Smooth muscle cell (in vitro differentiated cells): ENCODE measurements at regions not wholly inside any gene's neighbourhood (a gene's known extent, or its start where the extent isn't known, plus 50 kb on each side); places are given as distances from the start of the nearest gene placed in this dataset.

Experiments
- DNase-seq: peaks from one replicate; lab custom pipeline; 2025; ENCODE audit not compliant: unreplicated experiment; lab: John Stamatoyannopoulos, UW
- H2AFZ ChIP-seq: fragments of 200-600 bp; sonication (generic); 2 replicates; pipeline ENCODE4 v1.6.0; 2016; ENCODE audit warnings: antibody characterized with exemption, low read depth, mild to moderate bottlenecking
- H3F3A ChIP-seq: fragments of 200-600 bp; sonication (generic); 2 replicates; pipeline ENCODE4 v1.6.0; 2017; ENCODE audit warnings: antibody characterized with exemption, low read depth
- H3K27ac ChIP-seq: fragments of 200-600 bp; sonication (generic); 2 replicates; pipeline ENCODE4 v1.5.1; 2016; ENCODE audit warnings: low read depth, mild to moderate bottlenecking
- H3K27me3 ChIP-seq: fragments of 200-600 bp; sonication (generic); 2 replicates; pipeline ENCODE4 v1.6.1; 2016; ENCODE audit warnings: low read depth, mild to moderate bottlenecking
- H3K36me3 ChIP-seq: fragments of 200-600 bp; sonication (generic); 2 replicates; pipeline ENCODE4 v1.5.1; 2016; ENCODE audit warnings: low read depth
- H3K4me1 ChIP-seq: fragments of 200-600 bp; sonication (generic); 2 replicates; pipeline ENCODE4 v1.5.1; 2016; ENCODE audit warnings: low read depth
- H3K4me2 ChIP-seq: fragments of 200-600 bp; sonication (generic); 2 replicates; pipeline ENCODE4 v1.6.0; 2016; ENCODE audit warnings: mild to moderate bottlenecking
- H3K4me3 ChIP-seq: fragments of 200-600 bp; sonication (generic); 2 replicates; pipeline ENCODE4 v1.5.1; 2016; ENCODE audit warnings: mild to moderate bottlenecking
- H3K79me2 ChIP-seq: fragments of 200-600 bp; sonication (generic); 2 replicates; pipeline ENCODE4 v1.6.0; 2016; ENCODE audit warnings: low read depth, mild to moderate bottlenecking
- H3K9ac ChIP-seq: fragments of 200-600 bp; sonication (generic); 2 replicates; pipeline ENCODE4 v1.6.0; 2016; ENCODE audit warnings: low read depth
- H3K9me3 ChIP-seq: fragments of 200-600 bp; sonication (generic); replicated peaks from 2 replicates; pipeline ENCODE4 v1.5.1; 2016; ENCODE audit warnings: low read depth
- H4K20me1 ChIP-seq: fragments of 200-600 bp; sonication (generic); 2 replicates; pipeline ENCODE4 v1.6.0; 2016; ENCODE audit warnings: low read depth
- WGBS: methylation state at CpG from one replicate; pipeline ENCODE4 v1.1.7; 2016; ENCODE audit warnings: low lambda C conversion rate; 5-methylcytosine and 5-hydroxymethylcytosine counted together
- TF ChIP-seq, protein P1 (sequence below): fragments of 200-600 bp; sonication (generic); IDR thresholded peaks from 2 replicates; pipeline ENCODE4 v1.5.1; 2017; ENCODE audit warnings: borderline replicate concordance, mild to moderate bottlenecking, antibody characterized with exemption; ENCODE audit not compliant: insufficient read depth, poor library complexity, severe bottlenecking

DNA sequence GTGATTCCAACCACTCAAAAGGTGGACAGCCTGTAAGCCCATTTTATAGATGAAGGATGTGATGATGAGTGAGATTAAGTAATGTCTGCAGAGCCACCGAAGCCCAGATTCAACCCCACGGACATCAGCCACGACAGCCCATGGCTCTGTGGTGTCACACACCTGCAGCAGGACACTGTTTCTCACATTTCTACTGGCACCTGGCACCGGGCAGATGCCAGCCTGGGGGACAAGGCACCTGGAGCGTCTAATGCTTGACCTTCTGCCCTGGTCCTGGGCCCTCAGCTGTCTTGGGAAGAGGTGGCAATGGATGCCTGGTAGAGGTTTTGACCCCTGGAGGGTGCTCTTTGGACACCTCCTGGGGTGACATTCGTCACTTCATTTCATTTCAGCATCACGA is 176.3 kb downstream of the ANAPC1 start:
- Histone ChIP-seq H4K20me1 (no peaks in the 10 kb centered on the region), H3K27me3 (no peaks in the 10 kb centered on the region), H3K27ac (no peak overlapping the region), H3K36me3 (no peaks in the 10 kb centered on the region), H3K79me2 (no peaks in the 10 kb centered on the region), H3F3A (peaks cover 9% of the 10 kb centered on the region), H3K9ac (no peak overlapping the region), H3K9me3 (no peaks in the 10 kb centered on the region), H3K4me3 (no peak overlapping the region), H3K4me2 (no peak overlapping the region), H3K4me1 (peaks cover 27% of the 10 kb centered on the region), H2AFZ (no peak overlapping the region)
- DNase-seq, result no peak
- 94% methylated on average over 7 of the region's 7 CpGs for WGBS
- TF ChIP-seq, protein P1, sequence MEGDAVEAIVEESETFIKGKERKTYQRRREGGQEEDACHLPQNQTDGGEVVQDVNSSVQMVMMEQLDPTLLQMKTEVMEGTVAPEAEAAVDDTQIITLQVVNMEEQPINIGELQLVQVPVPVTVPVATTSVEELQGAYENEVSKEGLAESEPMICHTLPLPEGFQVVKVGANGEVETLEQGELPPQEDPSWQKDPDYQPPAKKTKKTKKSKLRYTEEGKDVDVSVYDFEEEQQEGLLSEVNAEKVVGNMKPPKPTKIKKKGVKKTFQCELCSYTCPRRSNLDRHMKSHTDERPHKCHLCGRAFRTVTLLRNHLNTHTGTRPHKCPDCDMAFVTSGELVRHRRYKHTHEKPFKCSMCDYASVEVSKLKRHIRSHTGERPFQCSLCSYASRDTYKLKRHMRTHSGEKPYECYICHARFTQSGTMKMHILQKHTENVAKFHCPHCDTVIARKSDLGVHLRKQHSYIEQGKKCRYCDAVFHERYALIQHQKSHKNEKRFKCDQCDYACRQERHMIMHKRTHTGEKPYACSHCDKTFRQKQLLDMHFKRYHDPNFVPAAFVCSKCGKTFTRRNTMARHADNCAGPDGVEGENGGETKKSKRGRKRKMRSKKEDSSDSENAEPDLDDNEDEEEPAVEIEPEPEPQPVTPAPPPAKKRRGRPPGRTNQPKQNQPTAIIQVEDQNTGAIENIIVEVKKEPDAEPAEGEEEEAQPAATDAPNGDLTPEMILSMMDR, result no peak

DNA sequence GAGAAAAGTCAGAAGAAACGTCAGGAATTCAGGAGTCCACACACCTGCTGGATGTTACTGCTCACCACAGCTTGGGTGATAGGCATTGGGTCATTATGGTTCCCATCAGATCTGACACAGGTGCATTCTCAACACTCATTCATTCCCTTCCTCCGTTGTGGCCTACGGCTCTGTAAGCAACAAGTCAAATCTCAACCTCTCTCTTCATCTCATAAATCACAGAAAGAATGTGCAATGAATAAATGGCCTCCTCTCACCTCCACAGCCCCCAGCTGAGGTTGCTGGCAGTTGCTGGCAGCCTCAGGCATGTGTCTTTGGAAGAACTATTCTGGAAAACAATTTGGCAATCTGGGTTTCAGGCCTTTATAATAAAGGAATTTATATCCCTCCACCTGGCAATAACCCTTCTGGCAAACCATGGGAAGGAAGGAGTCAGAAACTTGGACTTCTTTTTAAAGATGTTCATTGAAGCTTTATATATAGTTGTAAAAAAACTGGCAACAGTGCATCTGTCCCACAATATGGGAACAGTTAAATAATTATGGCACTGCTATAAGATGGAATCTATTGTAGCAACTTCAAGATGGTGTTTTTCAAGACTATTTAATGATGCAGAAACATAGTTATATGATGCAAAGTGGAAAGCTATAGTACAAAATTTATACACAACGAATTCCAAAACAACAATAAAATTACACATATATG is 175.4 kb downstream of the ANAPC1 start:
- peaks cover 9% of the 10 kb centered on the region for H3F3A ChIP-seq
- H3K27ac ChIP-seq, result no peak overlapping the region
- 77% methylated on average over 4 of the region's 4 CpGs for WGBS
- no peak for DNase-seq
- no peaks in the 10 kb centered on the region for H3K36me3 ChIP-seq
- peaks cover 24% of the 10 kb centered on the region for H3K4me1 ChIP-seq
- H3K79me2 ChIP-seq, result no peaks in the 10 kb centered on the region
- no peak overlapping the region for H3K4me3 ChIP-seq
- H3K27me3 ChIP-seq, result no peaks in the 10 kb centered on the region
- no peak overlapping the region for H3K4me2 ChIP-seq
- no peaks in the 10 kb centered on the region for H4K20me1 ChIP-seq
- TF ChIP-seq, protein P1, result no peak
- H3K9ac ChIP-seq, result no peak overlapping the region
- H2AFZ ChIP-seq, result no peak overlapping the region
- H3K9me3 ChIP-seq, result no peaks in the 10 kb centered on the region

DNA sequence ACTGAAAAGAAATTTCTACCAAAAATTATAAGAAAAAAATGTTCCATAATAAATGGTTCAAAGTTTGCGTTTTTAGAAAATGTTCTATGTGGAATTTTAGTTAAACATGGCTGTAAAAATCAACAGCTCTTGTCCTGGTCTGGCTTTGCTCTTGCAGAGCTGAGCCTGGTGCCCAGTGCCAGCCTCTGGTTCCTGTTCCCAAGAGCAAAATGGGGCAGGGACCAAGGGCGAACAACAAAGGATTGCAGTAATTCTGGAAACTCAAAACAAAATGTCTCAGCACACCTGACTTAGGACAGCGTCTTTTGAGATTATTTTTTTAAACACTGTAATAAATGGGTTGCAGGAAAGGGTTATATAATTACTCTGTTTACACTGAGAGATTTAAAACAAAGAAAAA is 174.7 kb downstream of the ANAPC1 start:
- Histone ChIP-seq H3K4me3 (no peak overlapping the region), H3K27me3 (no peaks in the 10 kb centered on the region), H3K4me1 (peaks cover 18% of the 10 kb centered on the region), H3K27ac (no peak overlapping the region), H4K20me1 (no peaks in the 10 kb centered on the region), H3K4me2 (no peak overlapping the region), H3F3A (peaks cover 9% of the 10 kb centered on the region), H3K79me2 (no peaks in the 10 kb centered on the region), H3K9me3 (no peaks in the 10 kb centered on the region), H3K36me3 (no peaks in the 10 kb centered on the region), H3K9ac (no peak overlapping the region), H2AFZ (no peak overlapping the region)
- TF ChIP-seq, protein P1, result no peak
- DNase-seq, result no peak
- 93% methylated on average over 3 of the region's 3 CpGs for WGBS

DNA sequence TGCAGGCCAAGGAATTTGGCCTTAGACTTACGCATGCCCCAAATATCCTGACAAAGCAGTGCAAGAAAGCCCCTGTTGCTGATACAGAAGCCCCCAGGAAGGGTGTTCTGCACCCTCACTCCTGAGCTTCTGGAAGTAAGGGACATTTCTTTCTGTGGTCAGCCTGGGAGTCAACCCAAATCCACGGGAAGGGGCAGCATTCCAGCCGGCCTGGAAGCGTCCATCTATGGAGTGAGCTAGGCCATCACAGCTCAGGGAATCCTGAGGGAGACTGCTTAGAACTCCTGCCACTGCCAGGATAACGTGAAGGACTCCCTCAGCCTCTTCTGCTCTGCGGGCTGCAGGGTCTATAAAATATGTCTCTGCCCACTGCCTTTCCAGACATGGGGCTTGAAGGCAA is 173.9 kb downstream of the ANAPC1 start:
- H4K20me1 ChIP-seq, result no peaks in the 10 kb centered on the region
- H3K27ac ChIP-seq, result no peak overlapping the region
- no peak overlapping the region for H3K9ac ChIP-seq
- no peak for DNase-seq
- WGBS, result 70% methylated on average over 6 of the region's 6 CpGs
- no peaks in the 10 kb centered on the region for H3K27me3 ChIP-seq
- TF ChIP-seq, protein P1, result no peak
- no peak overlapping the region for H3K4me2 ChIP-seq
- H3K4me3 ChIP-seq, result no peak overlapping the region
- H3K36me3 ChIP-seq, result no peaks in the 10 kb centered on the region
- H3K9me3 ChIP-seq, result no peaks in the 10 kb centered on the region
- H3K79me2 ChIP-seq, result no peaks in the 10 kb centered on the region
- no peak overlapping the region for H2AFZ ChIP-seq
- peaks cover 5% of the 10 kb centered on the region for H3F3A ChIP-seq
- peaks cover 11% of the 10 kb centered on the region for H3K4me1 ChIP-seq
